ENCODE measurements at regions not wholly inside any gene's neighbourhood (a gene's known extent, or its start where the extent isn't known, plus 50 kb on each side); places are given as distances from the start of the nearest gene placed in this dataset.

- Histone ChIP-seq H4K8ac (ENCODE audit: extremely low read depth, insufficient read depth, low read length) (peak overlapping the region; percentile 79), H2BK5ac (ENCODE audit: low read depth, low read length) (no peak overlapping the region), H3K4me2 (ENCODE audit: insufficient read depth in 1 of 2, low read depth in 2 of 2, low read length in 2 of 2) (no peak overlapping the region), H3K23me2 (ENCODE audit: low read depth, low read length) (no peaks in the 10 kb centered on the region), H2BK15ac (ENCODE audit: low read length) (no peak overlapping the region), H3K4ac (replicated peaks; ENCODE audit: insufficient read length, low read depth, low read length) (no peak overlapping the region), H3K79me1 (ENCODE audit: low read depth, low read length) (no peaks in the 10 kb centered on the region), H3K4me1 (replicated peaks in 1 of 4; ENCODE audit: control insufficient read depth in 3 of 4, insufficient read depth in 4 of 4, low read length in 3 of 4) (no peaks in the 10 kb centered on the region), H3K18ac (ENCODE audit: extremely low read depth, low read length) (no peak overlapping the region), H4K5ac (ENCODE audit: insufficient read length, low read depth, low read length) (no peak overlapping the region), H3K79me2 (ENCODE audit: control insufficient read depth in 1 of 2, insufficient read depth in 2 of 2, low read length in 2 of 2) (no peaks in the 10 kb centered on the region), H3K27me3 (replicated peaks in 1 of 4; ENCODE audit: control insufficient read depth in 3 of 4, extremely low read depth in 1 of 4, insufficient read depth in 3 of 4, low read length in 3 of 4) (no peaks in the 10 kb centered on the region), H3K9ac (replicated peaks in 1 of 4; ENCODE audit: extremely low read depth in 1 of 4, low read depth in 3 of 4, low read length in 3 of 4) (no peak overlapping the region), H2AFZ (ENCODE audit: low read length) (no peak overlapping the region), H4K91ac (replicated peaks; ENCODE audit: insufficient read length, low read length) (no peak overlapping the region), H3K23ac (ENCODE audit: insufficient read length) (no peak overlapping the region), H3K9me3 (ENCODE audit: insufficient read depth in 2 of 2, low read depth in 1 of 2, low read length in 1 of 2) (peaks cover 0 to 16% of the 10 kb centered on the region in 2 experiments; a peak in 2 of 4 replicates), H2AK5ac (ENCODE audit: low read depth, low read length) (no peak overlapping the region), H3K56ac (replicated peaks; ENCODE audit: insufficient read length, low read depth, low read length) (no peak overlapping the region), H2BK12ac (ENCODE audit: low read depth, low read length) (no peak overlapping the region), H2BK20ac (ENCODE audit: low read length) (no peak overlapping the region), H4K20me1 (replicated peaks in 1 of 2; ENCODE audit: control insufficient read depth in 1 of 2, insufficient read depth in 2 of 2, low read length in 2 of 2) (no peaks in the 10 kb centered on the region), H3K36me3 (ENCODE audit: control insufficient read depth in 2 of 4, insufficient read depth in 4 of 4, low read length in 3 of 4) (no peaks in the 10 kb centered on the region; a peak in 1 of 8 replicates), H3K14ac (ENCODE audit: insufficient read length) (no peak overlapping the region), H3K27ac (ENCODE audit: low read depth, low read length) (no peak overlapping the region), H2BK120ac (replicated peaks; ENCODE audit: low read depth, low read length) (no peak overlapping the region), H3K4me3 (ENCODE audit: extremely low read depth in 1 of 4, insufficient read depth in 2 of 4, low read depth in 3 of 4, low read length in 4 of 4) (no peak overlapping the region)
- CTCF ChIA-PET (ENCODE audit: partially characterized antibody), result interaction anchor here (0.7 to 1.3 kb wide), 2 partner anchors 12 to 150 kb away, joined by 3 read pairs; no protein-coding TSS in a partner anchor
- DNase-seq (ENCODE audit: low read depth in 1 of 2, low spot score in 2 of 2) (no peak), FAIRE-seq (no peak)
- WGBS, 2 experiments (ENCODE audit: extremely low coverage in 1 of 2, insufficient coverage in 1 of 2, insufficient read length in 1 of 2, insufficient replicate concordance in 2 of 2, low coverage in 1 of 2, low lambda C conversion rate in 2 of 2, missing lambda C conversion rate in 1 of 2), result 95% methylated on average over 46 of the region's 53 CpGs; no CpG with 5 or more reads in 1 of the 2 experiments
- POLR2A ChIA-PET (ENCODE audit: partially characterized antibody), result no interaction called here
- TF ChIP-seq SIN3A (conservative IDR thresholded peaks at IDR 0.05 in 1 of 2, IDR thresholded peaks at IDR 0.05 in 1 of 2; ENCODE audit: low read depth in 1 of 2, low read length in 2 of 2) (no peak), NRF1 (IDR thresholded peaks at IDR 0.05; ENCODE audit: low read depth, low read length) (no peak), TAF1 (IDR thresholded peaks at IDR 0.05; ENCODE audit: low read depth, low read length) (no peak), E2F6 (IDR thresholded peaks at IDR 0.05) (no peak), TCF12 (IDR thresholded peaks at IDR 0.05; ENCODE audit: low read depth, low read length) (no peak), RBBP5 (IDR thresholded peaks at IDR 0.05; ENCODE audit: borderline replicate concordance, low read depth, low read length) (no peak), SP1 (IDR thresholded peaks at IDR 0.05; ENCODE audit: low read depth, low read length) (no peak), GTF2F1 (IDR thresholded peaks at IDR 0.05; ENCODE audit: borderline replicate concordance, low read depth, low read length) (no peak)
Measured at GRCh38 chr5:12794476-12795332, 890.5 kb upstream of the CTNND2 start.

Data from H1 (cell line).